Suprapubic skin (tissue), 4 donors: ENCODE measurements at regions not wholly inside any gene's neighbourhood (a gene's known extent, or its start where the extent isn't known, plus 50 kb on each side); places are given as distances from the start of the nearest gene placed in this dataset.

ENCODE experiments used
- DNase-seq, 2 donors: peaks; one replicate each; pipeline ENCODE4 v3.0.0-alpha.2; 2019; ENCODE audit warnings: low spot score in 2 of 2
- H3K27ac ChIP-seq: fragments of 200-600 bp; sonication (generic); one replicate; pipeline ENCODE4 v1.5.1; 2019
- H3K27me3 ChIP-seq: fragments of 200-600 bp; sonication (generic); one replicate; pipeline ENCODE4 v1.5.1; 2019
- H3K36me3 ChIP-seq: fragments of 200-600 bp; sonication (generic); one replicate; pipeline ENCODE4 v1.5.1; 2019
- H3K4me1 ChIP-seq: fragments of 200-600 bp; sonication (generic); one replicate; pipeline ENCODE4 v1.5.1; 2019
- H3K4me3 ChIP-seq: fragments of 200-600 bp; sonication (generic); one replicate; pipeline ENCODE4 v1.5.1; 2019; ENCODE audit warnings: mild to moderate bottlenecking
- H3K9me3 ChIP-seq: fragments of 200-600 bp; sonication (generic); one replicate; pipeline ENCODE4 v1.5.1; 2019
- EP300 ChIP-seq: sonication (generic); formaldehyde crosslinking; IDR thresholded peaks from one replicate; pipeline ENCODE4 v1.6.1; 2017; ENCODE audit warnings: antibody characterized with exemption
- POLR2A ChIP-seq, 2 donors: fragments of 450-650 bp; IDR thresholded peaks; one replicate each; pipeline ENCODE4 v1.6.1; 2017; ENCODE audit warnings: antibody characterized with exemption in 2 of 2, mild to moderate bottlenecking in 2 of 2, moderate library complexity in 2 of 2
- POLR2AphosphoS5 ChIP-seq, 3 donors: sonication (generic); formaldehyde crosslinking; IDR thresholded peaks; one replicate each; pipeline ENCODE4 v1.6.1; 2017; ENCODE audit warnings: antibody characterized with exemption in 3 of 3
- WGBS: methylation state at CpG from one replicate; pipeline ENCODE4 v1.1.5; 2018; 5-methylcytosine and 5-hydroxymethylcytosine counted together
- TF ChIP-seq, protein P1 (sequence below), 2 donors: fragments of 200-600 bp in 1 of 2; fragments of 450-650 bp in 1 of 2; sonication (generic) in 1 of 2; IDR thresholded peaks; one replicate each; pipeline ENCODE4 v1.5.1; 2016 to 2019; ENCODE audit warnings: antibody characterized with exemption in 2 of 2, mild to moderate bottlenecking in 1 of 2, moderate library complexity in 1 of 2

DNA sequence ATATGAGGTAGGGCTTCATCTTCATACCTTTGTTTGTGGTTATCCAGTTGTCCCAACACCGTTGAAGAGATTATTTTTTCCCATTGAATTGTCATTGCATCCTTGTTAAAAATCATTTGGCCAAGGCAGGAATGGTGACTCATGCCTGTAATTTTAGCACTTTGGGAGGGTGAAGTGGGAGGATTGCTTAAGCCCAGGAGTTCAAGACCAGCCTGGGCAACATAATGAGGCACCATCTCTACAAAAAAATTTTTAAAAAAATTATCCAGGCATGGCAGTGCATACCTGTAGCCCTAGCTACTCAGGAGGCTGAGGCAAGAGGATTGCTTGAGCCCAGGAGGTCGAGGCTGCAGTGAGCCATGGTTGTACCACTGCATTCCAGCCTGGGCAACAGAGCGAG, 223.9 kb downstream of the TANC2 start:
- H3K36me3 ChIP-seq: no peaks in the 10 kb centered on the region
- no peaks in the 10 kb centered on the region for H3K27me3 ChIP-seq
- TF ChIP-seq, protein P1, sequence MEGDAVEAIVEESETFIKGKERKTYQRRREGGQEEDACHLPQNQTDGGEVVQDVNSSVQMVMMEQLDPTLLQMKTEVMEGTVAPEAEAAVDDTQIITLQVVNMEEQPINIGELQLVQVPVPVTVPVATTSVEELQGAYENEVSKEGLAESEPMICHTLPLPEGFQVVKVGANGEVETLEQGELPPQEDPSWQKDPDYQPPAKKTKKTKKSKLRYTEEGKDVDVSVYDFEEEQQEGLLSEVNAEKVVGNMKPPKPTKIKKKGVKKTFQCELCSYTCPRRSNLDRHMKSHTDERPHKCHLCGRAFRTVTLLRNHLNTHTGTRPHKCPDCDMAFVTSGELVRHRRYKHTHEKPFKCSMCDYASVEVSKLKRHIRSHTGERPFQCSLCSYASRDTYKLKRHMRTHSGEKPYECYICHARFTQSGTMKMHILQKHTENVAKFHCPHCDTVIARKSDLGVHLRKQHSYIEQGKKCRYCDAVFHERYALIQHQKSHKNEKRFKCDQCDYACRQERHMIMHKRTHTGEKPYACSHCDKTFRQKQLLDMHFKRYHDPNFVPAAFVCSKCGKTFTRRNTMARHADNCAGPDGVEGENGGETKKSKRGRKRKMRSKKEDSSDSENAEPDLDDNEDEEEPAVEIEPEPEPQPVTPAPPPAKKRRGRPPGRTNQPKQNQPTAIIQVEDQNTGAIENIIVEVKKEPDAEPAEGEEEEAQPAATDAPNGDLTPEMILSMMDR (IDR thresholded peaks at IDR 0.05): no peak
- TF ChIP-seq EP300 (no peak), POLR2A (IDR thresholded peaks at IDR 0.05) (no peak), POLR2AphosphoS5 (IDR thresholded peaks at IDR 0.05) (no peak)
- H3K27ac ChIP-seq: no peak overlapping the region
- WGBS: 82% methylated on average over 3 of the region's 3 CpGs
- H3K9me3 ChIP-seq: no peaks in the 10 kb centered on the region
- DNase-seq: no peak
- H3K4me3 ChIP-seq: no peak overlapping the region
- no peaks in the 10 kb centered on the region for H3K4me1 ChIP-seq

DNA sequence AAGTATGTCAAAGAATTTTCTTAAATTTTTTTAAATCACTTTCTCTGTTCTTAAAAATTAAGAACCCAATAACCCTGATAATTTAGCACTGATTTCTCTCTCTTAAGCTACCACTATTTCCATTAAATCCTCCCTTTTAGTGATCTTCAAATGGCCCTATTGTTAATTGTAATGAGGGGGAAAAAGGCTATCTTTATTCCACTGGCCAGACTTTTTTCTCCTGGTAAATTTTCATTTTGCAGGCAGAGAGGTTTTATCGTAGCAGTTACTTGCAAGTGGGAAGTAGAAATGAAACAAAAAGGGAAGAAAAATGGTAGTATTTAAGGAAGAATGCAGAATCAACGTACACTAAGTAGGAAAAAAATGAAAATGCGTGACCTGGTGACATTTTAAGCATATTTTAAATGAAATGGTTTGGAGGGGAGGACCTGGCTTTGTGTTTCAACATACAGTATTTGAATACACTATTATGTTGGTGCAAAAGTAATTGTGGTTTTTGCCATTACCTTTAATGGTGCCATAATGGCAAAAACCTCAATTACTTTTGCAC, 224.9 kb downstream of the TANC2 start:
- Histone ChIP-seq H3K9me3 (no peaks in the 10 kb centered on the region), H3K4me3 (no peak overlapping the region), H3K4me1 (no peaks in the 10 kb centered on the region), H3K36me3 (peaks cover 5% of the 10 kb centered on the region), H3K27ac (no peak overlapping the region), H3K27me3 (no peaks in the 10 kb centered on the region)
- 82% methylated on average over 3 of the region's 3 CpGs for WGBS
- no peak for DNase-seq
- TF ChIP-seq POLR2A (IDR thresholded peaks at IDR 0.05): no peak
- no peak for TF ChIP-seq EP300
- TF ChIP-seq, protein P1 (IDR thresholded peaks at IDR 0.05): no peak

DNA sequence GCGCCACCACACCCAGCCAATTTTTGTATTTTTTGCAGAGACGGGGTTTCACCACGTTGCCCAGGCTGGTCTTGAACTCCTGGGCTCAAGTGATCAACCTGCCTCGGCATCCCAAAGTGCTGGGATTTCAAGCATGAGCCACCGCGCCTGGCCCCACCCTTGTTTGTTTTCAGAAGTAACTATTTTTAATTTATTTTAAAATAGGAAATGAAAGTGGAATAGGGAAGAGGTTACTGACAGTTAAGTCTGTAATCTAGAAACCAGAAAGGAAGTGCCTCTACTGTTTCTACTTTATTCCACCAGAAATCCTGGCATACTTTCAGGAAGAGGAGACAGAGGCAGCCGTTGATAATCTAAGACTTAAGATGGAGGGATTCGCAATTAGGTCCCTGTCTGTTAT, 225.6 kb downstream of the TANC2 start:
- Histone ChIP-seq H3K4me3 (no peak overlapping the region), H3K36me3 (peaks cover 5% of the 10 kb centered on the region), H3K27me3 (no peaks in the 10 kb centered on the region), H3K9me3 (no peaks in the 10 kb centered on the region), H3K27ac (no peak overlapping the region), H3K4me1 (no peaks in the 10 kb centered on the region)
- 95% methylated on average over 8 of the region's 8 CpGs for WGBS
- no peak for DNase-seq
- TF ChIP-seq POLR2AphosphoS5 (IDR thresholded peaks at IDR 0.05) (no peak), POLR2A (IDR thresholded peaks at IDR 0.05) (no peak), EP300 (no peak)
- TF ChIP-seq, protein P1 (IDR thresholded peaks at IDR 0.05): no peak

DNA sequence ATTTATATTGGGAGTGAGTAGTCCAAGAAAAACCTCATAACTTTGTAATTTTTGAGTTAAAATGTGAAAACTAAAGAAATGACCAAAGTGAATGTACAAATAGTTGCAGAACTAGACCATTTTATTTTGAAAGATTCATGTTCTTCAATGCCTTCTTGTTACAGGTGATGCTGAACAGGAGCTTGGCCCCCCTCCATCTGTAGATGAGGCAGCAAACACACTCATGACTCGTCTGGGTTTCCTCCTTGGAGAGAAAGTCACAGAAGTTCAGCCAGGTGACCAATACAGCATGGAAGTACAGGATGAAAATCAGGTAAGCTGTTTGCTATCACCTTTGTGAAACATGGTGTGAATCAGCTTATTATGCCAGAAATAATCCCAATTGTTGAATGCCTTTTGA, 227.8 kb downstream of the TANC2 start:
- H3K27me3 ChIP-seq: no peaks in the 10 kb centered on the region
- WGBS: 56% methylated on average over 1 of the region's 1 CpG
- no peak for DNase-seq
- no peaks in the 10 kb centered on the region for H3K9me3 ChIP-seq
- no peak for TF ChIP-seq POLR2AphosphoS5 (IDR thresholded peaks at IDR 0.05)
- no peak for TF ChIP-seq EP300
- TF ChIP-seq, protein P1 (IDR thresholded peaks at IDR 0.05): no peak
- no peak for TF ChIP-seq POLR2A (IDR thresholded peaks at IDR 0.05)
- no peak overlapping the region for H3K27ac ChIP-seq
- H3K36me3 ChIP-seq: peaks cover 5% of the 10 kb centered on the region
- no peaks in the 10 kb centered on the region for H3K4me1 ChIP-seq
- no peak overlapping the region for H3K4me3 ChIP-seq

DNA sequence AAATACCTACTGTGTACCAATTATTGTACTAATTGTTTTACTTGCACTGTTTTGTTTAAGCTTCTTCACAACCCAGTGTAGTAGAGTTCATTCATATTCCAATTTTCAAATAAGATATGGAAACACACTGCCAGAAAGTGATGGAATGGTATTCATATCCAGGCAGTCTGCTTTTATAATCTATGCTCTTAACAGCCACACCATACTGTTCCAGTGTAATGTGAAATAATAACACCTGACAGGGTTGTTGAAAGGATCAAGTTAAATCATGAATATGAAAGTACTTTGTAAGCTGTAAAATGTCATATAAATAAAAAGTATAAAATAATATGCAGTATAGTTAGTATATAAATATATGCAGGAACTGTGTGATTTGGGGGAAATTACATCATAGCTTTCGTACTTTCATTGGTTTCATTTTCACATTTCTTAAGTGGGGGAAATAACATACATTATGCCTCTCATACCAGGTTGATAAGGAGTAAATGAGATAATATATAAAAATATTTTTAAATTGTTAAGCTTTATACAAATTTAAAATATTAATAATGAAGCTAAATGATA, 230.8 kb downstream of the TANC2 start:
- H3K4me3 ChIP-seq: no peak overlapping the region
- H3K27ac ChIP-seq: no peak overlapping the region
- no peaks in the 10 kb centered on the region for H3K4me1 ChIP-seq
- peaks cover 10% of the 10 kb centered on the region for H3K36me3 ChIP-seq
- DNase-seq: no peak
- WGBS: 86% methylated on average over 1 of the region's 1 CpG
- H3K27me3 ChIP-seq: no peaks in the 10 kb centered on the region
- no peaks in the 10 kb centered on the region for H3K9me3 ChIP-seq
- TF ChIP-seq POLR2A (IDR thresholded peaks at IDR 0.05): no peak
- no peak for TF ChIP-seq POLR2AphosphoS5 (IDR thresholded peaks at IDR 0.05)
- no peak for TF ChIP-seq EP300
- TF ChIP-seq, protein P1 (IDR thresholded peaks at IDR 0.05): no peak
